ENCODE measurements at regions not wholly inside any gene's neighbourhood (a gene's known extent, or its start where the extent isn't known, plus 50 kb on each side); places are given as distances from the start of the nearest gene placed in this dataset.
"Not testable (repeated sequence)": the region's sequence is repeated elsewhere in the genome, so short reads cannot be mapped to it uniquely, and the experiment has no call there.

- DNase-seq: no peak
Observed at GRCh38 chr5:88092358-88092757, 176.3 kb downstream of the TMEM161B start.

- no peak for DNase-seq
Observed at GRCh38 chr5:88090506-88090905, 178.1 kb downstream of the TMEM161B start.

GRCh38 chr5:88089719-88090390, 178.8 kb downstream of the TMEM161B start:
- no peak for DNase-seq

GRCh38 chr5:88085462-88085861, 183.2 kb downstream of the TMEM161B start:
- DNase-seq: no peak

- DNase-seq: peak; percentile 41
Observed at GRCh38 chr5:88081877-88082276, 186.8 kb downstream of the TMEM161B start.

GRCh38 chr5:88063813-88064212, 204.8 kb downstream of the TMEM161B start:
- DNase-seq: no peak

- no peak for DNase-seq
Observed at GRCh38 chr5:88060194-88060593, 208.5 kb downstream of the TMEM161B start.

- DNase-seq: no peak
Observed at GRCh38 chr5:88058625-88059024, 210.0 kb downstream of the TMEM161B start.

GRCh38 chr5:88052468-88052867, 216.2 kb downstream of the TMEM161B start:
- DNase-seq: not testable (repeated sequence)

- no peak for DNase-seq
Observed at GRCh38 chr5:88051148-88051547, 217.5 kb downstream of the TMEM161B start.

- no peak for DNase-seq
Observed at GRCh38 chr5:88049737-88050136, 218.9 kb downstream of the TMEM161B start.

- no peak for DNase-seq
Observed at GRCh38 chr5:88049156-88049555, 219.5 kb downstream of the TMEM161B start.

- DNase-seq: no peak
Observed at GRCh38 chr5:88045931-88046461, 222.6 kb downstream of the TMEM161B start.

GRCh38 chr5:88045165-88045564, 223.5 kb downstream of the TMEM161B start:
- DNase-seq: no peak

GRCh38 chr5:88034520-88034919, 234.1 kb downstream of the TMEM161B start:
- DNase-seq: no peak

- no peak for DNase-seq
Observed at GRCh38 chr5:88033191-88033590, 235.5 kb downstream of the TMEM161B start.

- no peak for DNase-seq
Observed at GRCh38 chr5:88029011-88029410, 239.6 kb downstream of the TMEM161B start.

GRCh38 chr5:88021141-88021540, 247.5 kb downstream of the TMEM161B start:
- no peak for DNase-seq

GRCh38 chr5:88014984-88015383, 253.7 kb downstream of the TMEM161B start:
- DNase-seq: not testable (repeated sequence)

GRCh38 chr5:88000877-88001276, 267.8 kb downstream of the TMEM161B start:
- DNase-seq: no peak

- DNase-seq: peak; percentile 1
Observed at GRCh38 chr5:87997662-87998061, 271.0 kb downstream of the TMEM161B start.

- DNase-seq: no peak
Observed at GRCh38 chr5:87966213-87966612, 302.4 kb downstream of the TMEM161B start.

- no peak for DNase-seq
Observed at GRCh38 chr5:87954121-87954520, 314.5 kb downstream of the TMEM161B start.

GRCh38 chr5:87951661-87952060, 317.0 kb downstream of the TMEM161B start:
- no peak for DNase-seq
